ENCODE measurements at regions not wholly inside any gene's neighbourhood (a gene's known extent, or its start where the extent isn't known, plus 50 kb on each side); places are given as distances from the start of the nearest gene placed in this dataset.

DNA sequence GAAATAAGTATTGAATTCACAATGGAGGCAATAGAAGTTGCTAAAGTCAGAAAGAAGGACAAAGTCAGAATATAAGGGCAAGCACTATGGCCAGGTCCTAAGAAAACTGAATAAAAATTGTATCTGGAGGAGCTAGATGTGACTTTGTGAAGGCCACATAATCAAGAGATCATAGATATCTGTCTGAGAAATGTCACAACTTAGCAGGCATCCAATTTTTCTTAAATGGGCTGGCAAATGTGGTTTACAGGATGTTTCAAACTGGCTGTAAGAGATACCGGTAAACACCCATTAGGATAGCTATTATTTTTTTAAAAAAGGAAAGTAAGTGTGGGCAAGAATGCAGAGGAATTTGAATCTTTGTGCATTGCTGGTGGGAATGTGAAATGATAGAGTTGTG lies 303.1 kb upstream of the CHORDC1 start:
- WGBS, 3 donors: 83 to 93% (median 88%) methylated on average over 1 of the region's 1 CpG

GRCh38 chr11:90512846-90513245 lies 290.0 kb upstream of the CHORDC1 start:
- H3K36me3 ChIP-seq: no peaks in the 10 kb centered on the region
- H3K27ac ChIP-seq: no peak overlapping the region
- intact Hi-C loops (cut with DNase I): no loop called here
- TF ChIP-seq, protein P1, sequence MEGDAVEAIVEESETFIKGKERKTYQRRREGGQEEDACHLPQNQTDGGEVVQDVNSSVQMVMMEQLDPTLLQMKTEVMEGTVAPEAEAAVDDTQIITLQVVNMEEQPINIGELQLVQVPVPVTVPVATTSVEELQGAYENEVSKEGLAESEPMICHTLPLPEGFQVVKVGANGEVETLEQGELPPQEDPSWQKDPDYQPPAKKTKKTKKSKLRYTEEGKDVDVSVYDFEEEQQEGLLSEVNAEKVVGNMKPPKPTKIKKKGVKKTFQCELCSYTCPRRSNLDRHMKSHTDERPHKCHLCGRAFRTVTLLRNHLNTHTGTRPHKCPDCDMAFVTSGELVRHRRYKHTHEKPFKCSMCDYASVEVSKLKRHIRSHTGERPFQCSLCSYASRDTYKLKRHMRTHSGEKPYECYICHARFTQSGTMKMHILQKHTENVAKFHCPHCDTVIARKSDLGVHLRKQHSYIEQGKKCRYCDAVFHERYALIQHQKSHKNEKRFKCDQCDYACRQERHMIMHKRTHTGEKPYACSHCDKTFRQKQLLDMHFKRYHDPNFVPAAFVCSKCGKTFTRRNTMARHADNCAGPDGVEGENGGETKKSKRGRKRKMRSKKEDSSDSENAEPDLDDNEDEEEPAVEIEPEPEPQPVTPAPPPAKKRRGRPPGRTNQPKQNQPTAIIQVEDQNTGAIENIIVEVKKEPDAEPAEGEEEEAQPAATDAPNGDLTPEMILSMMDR (IDR thresholded peaks at IDR 0.05): no peak
- TF ChIP-seq EP300 (IDR thresholded peaks at IDR 0.05) (no peak), POLR2A (IDR thresholded peaks at IDR 0.05) (no peak)
- H3K9me3 ChIP-seq: no peaks in the 10 kb centered on the region
- DNase-seq: no peak
- H3K4me1 ChIP-seq (ENCODE audit: insufficient read depth): no peaks in the 10 kb centered on the region
- H3K4me3 ChIP-seq: no peak overlapping the region
- no peaks in the 10 kb centered on the region for H3K27me3 ChIP-seq

More for the DNA sequence above, 303.1 kb upstream of the CHORDC1 start:
- no peaks in the 10 kb centered on the region for H3K9me3 ChIP-seq
- H3K36me3 ChIP-seq: no peaks in the 10 kb centered on the region
- TF ChIP-seq, protein P1 (IDR thresholded peaks at IDR 0.05): no peak
- TF ChIP-seq POLR2A (IDR thresholded peaks at IDR 0.05) (no peak), EP300 (IDR thresholded peaks at IDR 0.05) (no peak)
- H3K4me3 ChIP-seq: no peak overlapping the region
- H3K27ac ChIP-seq: no peak overlapping the region
- no peak for DNase-seq
- intact Hi-C loops (cut with DNase I): no loop called here
- no peaks in the 10 kb centered on the region for H3K27me3 ChIP-seq
- H3K4me1 ChIP-seq (ENCODE audit: insufficient read depth): no peaks in the 10 kb centered on the region

DNA sequence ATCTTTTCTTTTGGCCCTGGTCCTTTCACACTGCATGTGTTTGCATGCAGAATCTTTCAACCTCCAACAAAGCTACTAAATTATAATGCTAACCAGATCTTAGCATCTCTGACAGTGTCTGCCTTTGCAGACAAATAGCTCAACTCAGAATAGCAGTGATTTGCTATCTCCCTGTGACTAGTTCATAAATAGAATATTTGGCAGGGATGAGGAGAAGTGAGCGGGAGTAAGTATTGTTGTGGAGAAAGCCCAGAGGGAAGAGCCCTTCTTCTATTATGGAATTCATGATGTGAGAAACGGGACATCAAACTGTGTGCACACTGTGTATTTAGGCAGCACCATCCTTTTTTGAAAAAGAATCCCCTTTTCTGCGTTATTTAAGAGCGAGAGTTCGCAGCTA lies 288.0 kb upstream of the CHORDC1 start:
- no peaks in the 10 kb centered on the region for H3K4me1 ChIP-seq (ENCODE audit: insufficient read depth)
- no peaks in the 10 kb centered on the region for H3K36me3 ChIP-seq
- intact Hi-C loops (cut with DNase I): no loop called here
- H3K27ac ChIP-seq: no peak overlapping the region
- no peaks in the 10 kb centered on the region for H3K27me3 ChIP-seq
- H3K4me3 ChIP-seq: no peak overlapping the region
- DNase-seq: no peak
- TF ChIP-seq EP300 (IDR thresholded peaks at IDR 0.05) (no peak), POLR2A (IDR thresholded peaks at IDR 0.05) (no peak)
- TF ChIP-seq, protein P1 (IDR thresholded peaks at IDR 0.05): no peak
- no peaks in the 10 kb centered on the region for H3K9me3 ChIP-seq
- 75 to 86% (median 80%) methylated on average over 5 of the region's 5 CpGs for WGBS, 3 donors

DNA sequence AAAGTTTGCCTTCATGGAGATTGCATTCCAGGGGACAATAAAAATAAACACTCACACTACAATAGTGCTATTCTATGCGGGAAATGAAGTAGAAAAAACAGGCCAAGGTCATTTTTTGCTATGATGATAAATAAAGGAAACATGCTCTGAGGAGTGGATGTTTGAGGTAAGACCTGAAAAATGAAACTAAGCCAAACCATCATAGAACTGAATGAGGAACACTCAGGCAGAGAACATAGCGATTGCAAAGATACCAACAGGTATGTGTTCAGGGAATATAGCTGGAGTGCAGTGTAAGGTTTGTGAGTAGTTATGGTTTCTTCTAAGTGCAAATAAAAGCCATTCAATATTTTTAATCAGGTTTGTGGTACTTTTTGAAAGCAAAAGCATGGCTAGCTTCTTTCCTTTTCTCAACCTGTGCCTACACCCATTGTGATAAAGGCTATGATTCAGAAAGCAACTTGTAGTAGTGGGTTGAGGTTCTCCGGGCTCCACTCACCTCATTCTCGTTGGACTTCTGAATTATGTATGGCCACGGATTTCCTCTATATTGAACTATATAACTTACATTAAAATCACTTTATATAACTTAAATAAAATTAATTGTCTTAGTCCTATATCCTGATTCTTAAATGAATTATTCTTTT lies 278.2 kb upstream of the CHORDC1 start:
- Histone ChIP-seq H3K27ac (no peak overlapping the region), H3K9me3 (no peaks in the 10 kb centered on the region), H3K4me3 (no peak overlapping the region), H3K27me3 (no peaks in the 10 kb centered on the region), H3K36me3 (no peaks in the 10 kb centered on the region), H3K4me1 (ENCODE audit: insufficient read depth) (no peaks in the 10 kb centered on the region)
- 64 to 80% (median 74%) methylated on average over 5 of the region's 5 CpGs for WGBS, 3 donors
- DNase-seq: no peak
- TF ChIP-seq, protein P1 (IDR thresholded peaks at IDR 0.05): no peak
- no peak for TF ChIP-seq POLR2A (IDR thresholded peaks at IDR 0.05)
- no peak for TF ChIP-seq EP300 (IDR thresholded peaks at IDR 0.05)
- intact Hi-C loops (cut with DNase I): no loop called here

Data from ovary (tissue), 7 donors.